GM12878 (cell line): ENCODE measurements at regions not wholly inside any gene's neighbourhood (a gene's known extent, or its start where the extent isn't known, plus 50 kb on each side); places are given as distances from the start of the nearest gene placed in this dataset.
"Not testable (repeated sequence)": the region's sequence is repeated elsewhere in the genome, so short reads cannot be mapped to it uniquely, and the experiment has no call there.

Source experiments
- ATAC-seq: fragments of 200-7000 bp; cut with Tn5 transposase; 3 replicates; pipeline ENCODE4 v1.9.1; 2020; ENCODE audit warnings: mild to moderate bottlenecking, moderate library complexity
- BruUV-seq: library from RNA; stranded (reverse); fragments of 400-500 nt; replicated peaks from 2 replicates; lab custom pipeline; 2021; lab: Mats Ljungman, UMichigan
- CTCF ChIA-PET: fragments of 300-600 bp; sonication (Branson Sonifier 250); formaldehyde crosslinking; extraction: SDS; loops from one replicate; lab custom pipeline; 2021; ENCODE audit warnings: inconsistent platforms; lab: Yijun Ruan, JAX
- POLR2A ChIA-PET: fragments of 350-600 bp; formaldehyde crosslinking; extraction: SDS; loops from one replicate; lab custom pipeline; 2021; ENCODE audit warnings: inconsistent platforms; lab: Charles Lee
- RAD21 ChIA-PET: fragments of 300-600 bp; sonication (Branson Sonifier 250); formaldehyde crosslinking; loops from one replicate; lab custom pipeline; 2023; ENCODE audit warnings: antibody characterized with exemption; ENCODE audit not compliant: unreplicated experiment; lab: Charles Lee
- SMC1A ChIA-PET: fragments of 300-600 bp; sonication (Branson Sonifier 250); formaldehyde crosslinking; loops from one replicate; lab custom pipeline; 2023; ENCODE audit not compliant: unreplicated experiment, uncharacterized antibody; lab: Charles Lee
- DNase-seq: peaks from one replicate; pipeline ENCODE4 v3.0.0-alpha.2; 2011; ENCODE audit warnings: low read depth, low spot score
- FAIRE-seq: peaks from 3 replicates; lab custom pipeline; 2011; peaks lifted over from hg19 to GRCh38; lab: Jason Lieb, UNC
- H2AFZ ChIP-seq: 2 replicates; pipeline ENCODE4 v1.6.0; 2011; ENCODE audit warnings: low read depth, low read length, control low read depth; ENCODE audit not compliant: control insufficient read depth
- H3K27ac ChIP-seq: 2 replicates; pipeline ENCODE4 v1.5.1; 2011; ENCODE audit warnings: control low read depth; ENCODE audit not compliant: control insufficient read depth, insufficient read depth
- H3K27me3 ChIP-seq, 2 experiments: replicated peaks in 1 of 2; 2 replicates each; pipeline versions ENCODE4 v1.6.0 to v1.6.1; 2011; ENCODE audit warnings: low read length in 1 of 2; ENCODE audit not compliant: control insufficient read depth in 2 of 2, insufficient read depth in 2 of 2
- H3K36me3 ChIP-seq, 2 experiments: 2 replicates each; pipeline ENCODE4 v1.5.1; 2011; ENCODE audit warnings: low read length in 1 of 2; ENCODE audit not compliant: control insufficient read depth in 2 of 2, insufficient read depth in 2 of 2
- H3K4me1 ChIP-seq: 2 replicates; pipeline ENCODE4 v1.6.1; 2011; ENCODE audit warnings: mild to moderate bottlenecking, low read length, moderate library complexity, mixed read lengths; ENCODE audit not compliant: control insufficient read depth, insufficient read depth
- H3K4me2 ChIP-seq: 2 replicates; pipeline ENCODE4 v1.6.0; 2011; ENCODE audit warnings: control low read depth; ENCODE audit not compliant: control insufficient read depth, insufficient read depth
- H3K4me3 ChIP-seq: fragments of 200-600 bp; sonication (generic); 2 replicates; pipeline ENCODE4 v1.5.1; 2016
- H3K79me2 ChIP-seq: 2 replicates; pipeline ENCODE4 v1.6.0; 2011; ENCODE audit warnings: low read length; ENCODE audit not compliant: control insufficient read depth, insufficient read depth
- H3K9ac ChIP-seq: 2 replicates; pipeline ENCODE4 v1.8.0; 2011; ENCODE audit warnings: low read length, control low read depth, mixed read lengths; ENCODE audit not compliant: control insufficient read depth, insufficient read depth
- H3K9me3 ChIP-seq: replicated peaks from 3 replicates; pipeline ENCODE4 v1.5.1; 2011; ENCODE audit warnings: mild to moderate bottlenecking, low read length; ENCODE audit not compliant: control insufficient read depth, insufficient read depth
- H4K20me1 ChIP-seq: 2 replicates; pipeline ENCODE4 v1.6.0; 2011; ENCODE audit not compliant: control insufficient read depth, insufficient read depth
- E4F1 ChIP-seq: fragments of 450-650 bp; IDR thresholded peaks from 2 replicates; pipeline ENCODE4 v1.6.1; 2018; ENCODE audit warnings: borderline replicate concordance, mild to moderate bottlenecking; ENCODE audit not compliant: partially characterized antibody
- EZH2 ChIP-seq: IDR thresholded peaks from 2 replicates; pipeline ENCODE4 v1.6.1; 2012; ENCODE audit warnings: low read depth, mild to moderate bottlenecking, control low read depth, inconsistent platforms, low read length, borderline replicate concordance; ENCODE audit not compliant: control insufficient read depth
- MEF2B ChIP-seq: fragments of 450-650 bp; IDR thresholded peaks from 2 replicates; pipeline ENCODE4 v1.6.1; 2018; ENCODE audit warnings: mild to moderate bottlenecking, moderate library complexity; ENCODE audit not compliant: partially characterized antibody, poor library complexity, severe bottlenecking
- RUNX3 ChIP-seq: IDR thresholded peaks from 2 replicates; pipeline ENCODE4 v1.6.1; 2012; ENCODE audit warnings: low read length, inconsistent platforms
- ZNF384 ChIP-seq: IDR thresholded peaks from 2 replicates; pipeline ENCODE4 v1.6.1; 2012; ENCODE audit warnings: low read depth, mild to moderate bottlenecking, low read length, improper control_type of control experiment, borderline replicate concordance
- ZSCAN29 ChIP-seq: fragments of 450-650 bp; IDR thresholded peaks from 2 replicates; pipeline ENCODE4 v1.6.1; 2017; ENCODE audit warnings: mild to moderate bottlenecking, moderate library complexity
- WGBS: methylation state at CpG from one replicate; pipeline ENCODE4 v1.1.6; 2016; ENCODE audit warnings: low lambda C conversion rate; ENCODE audit not compliant: insufficient replicate concordance, insufficient coverage; ENCODE audit errors: missing lambda C conversion rate; 5-methylcytosine and 5-hydroxymethylcytosine counted together
- in situ Hi-C: fragments of 300-500 bp; cut with MboI; formaldehyde crosslinking; loops from 9 replicates; pipeline ENCODE4 v1.14.3; 2018; ENCODE audit warnings: mixed read lengths
- intact Hi-C: fragments of 100-400 bp; cut with micrococcal nuclease; formaldehyde crosslinking; loops from one replicate; pipeline ENCODE4 v1.14.2; 2022; ENCODE audit not compliant: unreplicated experiment

GRCh38 chr3:107201146-107201545 is 176.1 kb upstream of the CCDC54 start:
- Histone ChIP-seq H3K4me2 (no peak overlapping the region), H3K79me2 (no peaks in the 10 kb centered on the region), H3K27ac (no peak overlapping the region), H2AFZ (no peak overlapping the region), H3K9me3 (no peaks in the 10 kb centered on the region; the same call in 2 of the 3 replicates), H3K9ac (no peak overlapping the region), H4K20me1 (no peaks in the 10 kb centered on the region), H3K36me3 (no peaks in the 10 kb centered on the region), H3K4me1 (no peaks in the 10 kb centered on the region), H3K4me3 (no peak overlapping the region), H3K27me3 (no peaks in the 10 kb centered on the region)
- POLR2A ChIA-PET: no interaction called here
- no peak for ATAC-seq
- TF ChIP-seq ZNF384: no peak
- no peak for TF ChIP-seq E4F1
- TF ChIP-seq EZH2: no peak
- no peak for TF ChIP-seq ZSCAN29
- FAIRE-seq: no peak
- whole genome bisulfite sequencing: 48% methylated on average over 1 of the region's 1 CpG
- RAD21 ChIA-PET: interaction anchor here (0.6 kb wide), 1 partner anchor 385 kb away, joined by 3 read pairs; no protein-coding TSS in a partner anchor
- intact Hi-C loops (no loop called here), in situ Hi-C loops (no loop called here)
- CTCF ChIA-PET: interaction anchor here (1.0 kb wide), 2 partner anchors 26 to 220 kb away, joined by 3 to 4 read pairs; no protein-coding TSS in a partner anchor
- SMC1A ChIA-PET: no interaction called here
- DNase-seq: no peak
- BruUV-seq: no TSS peak

- CTCF ChIA-PET: interaction anchor here (1.0 to 1.4 kb wide), 2 partner anchors 10 to 218 kb away, joined by 5 read pairs; no protein-coding TSS in a partner anchor
- H3K4me1 ChIP-seq, H3K27ac ChIP-seq, H3K27me3 ChIP-seq, H4K20me1 ChIP-seq, RAD21 ChIA-PET, ATAC-seq, H3K9me3 ChIP-seq, in situ Hi-C loops, H3K79me2 ChIP-seq, H2AFZ ChIP-seq, H3K4me2 ChIP-seq, H3K36me3 ChIP-seq, BruUV-seq, FAIRE-seq, H3K9ac ChIP-seq, H3K4me3 ChIP-seq, DNase-seq, intact Hi-C loops, POLR2A ChIA-PET: not testable (repeated sequence)
- peak; percentile 80 for TF ChIP-seq MEF2B
- TF ChIP-seq RUNX3: 0 out of 2 replicates have a peak, but pooled peaks have one; percentile 24
- SMC1A ChIA-PET: interaction anchor here (1.1 to 1.8 kb wide), 3 partner anchors 10 to 398 kb away, joined by 3 to 8 read pairs (median 3); no protein-coding TSS in a partner anchor
Observed at GRCh38 chr3:107202885-107203284, 174.4 kb upstream of the CCDC54 start.
